ENCODE measurements at regions not wholly inside any gene's neighbourhood (a gene's known extent, or its start where the extent isn't known, plus 50 kb on each side); places are given as distances from the start of the nearest gene placed in this dataset.
A peak's percentile ranks its signal among the peaks of the same experiment; 100 is the strongest.

DNA sequence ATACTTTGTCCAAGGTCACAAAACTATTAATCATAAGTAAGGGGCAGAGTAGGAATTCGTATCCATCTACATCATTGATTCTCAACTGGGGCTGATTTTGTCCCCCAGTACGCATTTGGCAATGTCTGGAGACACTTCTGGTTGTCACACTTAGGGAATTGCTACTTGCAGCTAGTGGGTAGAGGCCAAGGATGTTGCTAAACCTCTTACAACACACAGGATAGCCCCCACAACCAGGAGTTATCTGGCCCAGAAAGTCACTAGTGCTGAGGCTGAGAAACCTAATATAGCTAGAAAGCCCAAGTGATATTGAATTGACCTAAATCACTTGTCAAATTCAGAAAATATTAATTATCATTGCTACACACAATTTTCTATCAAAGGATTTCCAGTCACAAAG lies 120.4 kb upstream of the ABCA1 start:
- Histone ChIP-seq H3K27ac (ENCODE audit: low read depth in 1 of 2, low read length in 2 of 2) (no peak overlapping the region), H3K9me3 (replicated peaks in 1 of 2; ENCODE audit: control insufficient read depth in 1 of 2, insufficient read depth in 1 of 2, low read length in 2 of 2) (no peaks in the 10 kb centered on the region), H4K20me1 (ENCODE audit: insufficient read depth, low read length) (no peaks in the 10 kb centered on the region), H3K4me3 (replicated peaks in 1 of 3; ENCODE audit: low read depth in 2 of 3, low read length in 3 of 3) (no peak overlapping the region), H3K9ac (ENCODE audit: insufficient read depth, low read length, poor library complexity, severe bottlenecking) (no peak overlapping the region), H3K4me2 (replicated peaks; ENCODE audit: extremely low read depth, low read length, poor library complexity, severe bottlenecking) (no peak overlapping the region), H3K79me2 (ENCODE audit: insufficient read depth, low read length) (no peaks in the 10 kb centered on the region), H3K27me3 (ENCODE audit: control insufficient read depth in 2 of 2, insufficient read depth in 2 of 2, low read length in 2 of 2) (no peaks in the 10 kb centered on the region), H3K4me1 (ENCODE audit: control insufficient read depth in 1 of 2, insufficient read depth in 2 of 2, low read length in 2 of 2) (peaks cover 26 to 31% of the 10 kb centered on the region in 2 donors), H3K36me3 (replicated peaks in 1 of 2; ENCODE audit: control insufficient read depth in 1 of 2, insufficient read depth in 2 of 2, low read length in 2 of 2) (no peaks in the 10 kb centered on the region), H2AFZ (ENCODE audit: insufficient read depth, low read depth, low read length, poor library complexity, severe bottlenecking) (no peak overlapping the region)
- TF ChIP-seq, protein P1, sequence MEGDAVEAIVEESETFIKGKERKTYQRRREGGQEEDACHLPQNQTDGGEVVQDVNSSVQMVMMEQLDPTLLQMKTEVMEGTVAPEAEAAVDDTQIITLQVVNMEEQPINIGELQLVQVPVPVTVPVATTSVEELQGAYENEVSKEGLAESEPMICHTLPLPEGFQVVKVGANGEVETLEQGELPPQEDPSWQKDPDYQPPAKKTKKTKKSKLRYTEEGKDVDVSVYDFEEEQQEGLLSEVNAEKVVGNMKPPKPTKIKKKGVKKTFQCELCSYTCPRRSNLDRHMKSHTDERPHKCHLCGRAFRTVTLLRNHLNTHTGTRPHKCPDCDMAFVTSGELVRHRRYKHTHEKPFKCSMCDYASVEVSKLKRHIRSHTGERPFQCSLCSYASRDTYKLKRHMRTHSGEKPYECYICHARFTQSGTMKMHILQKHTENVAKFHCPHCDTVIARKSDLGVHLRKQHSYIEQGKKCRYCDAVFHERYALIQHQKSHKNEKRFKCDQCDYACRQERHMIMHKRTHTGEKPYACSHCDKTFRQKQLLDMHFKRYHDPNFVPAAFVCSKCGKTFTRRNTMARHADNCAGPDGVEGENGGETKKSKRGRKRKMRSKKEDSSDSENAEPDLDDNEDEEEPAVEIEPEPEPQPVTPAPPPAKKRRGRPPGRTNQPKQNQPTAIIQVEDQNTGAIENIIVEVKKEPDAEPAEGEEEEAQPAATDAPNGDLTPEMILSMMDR (IDR thresholded peaks at IDR 0.05) = no peak
- H3K36me3 Mint-ChIP-seq = peaks cover 0 to 2% of the 10 kb centered on the region in 2 donors
- H3K27ac Mint-ChIP-seq = no peak overlapping the region
- peak in 1 of 3 donors; percentile 60 for DNase-seq
- no CpG with 5 or more reads among the region's 2 CpGs for WGBS (ENCODE audit: insufficient coverage)
- intact Hi-C loops (cut with micrococcal nuclease) = no loop called here
- no peak overlapping the region for H3K4me3 Mint-ChIP-seq
- peaks cover 27% of the 10 kb centered on the region for H3K4me1 Mint-ChIP-seq
- peaks cover 0 to 6% (median 0%) of the 10 kb centered on the region in 3 donors for H3K27me3 Mint-ChIP-seq (ENCODE audit: low read depth in 3 of 3)
- H3K9me3 Mint-ChIP-seq = no peaks in the 10 kb centered on the region

DNA sequence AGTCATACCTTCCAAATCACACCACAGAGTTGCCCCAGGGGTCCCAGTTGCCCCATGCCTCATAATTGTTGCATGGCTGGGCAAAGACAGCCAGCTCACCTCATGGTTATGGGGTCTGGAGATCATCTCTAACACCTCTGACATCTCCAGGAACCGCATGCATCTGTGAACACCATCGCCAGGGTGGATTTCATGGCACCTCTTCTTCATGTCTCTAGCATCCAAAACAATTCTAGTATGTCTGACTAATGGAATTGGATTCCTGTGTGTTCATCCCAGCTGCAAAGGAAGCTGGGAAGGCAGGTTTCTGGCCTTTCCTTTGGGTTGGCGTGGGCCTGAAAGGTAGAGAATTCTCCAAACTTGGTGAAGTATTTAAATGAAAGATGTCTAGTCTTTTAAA lies 122.3 kb upstream of the ABCA1 start:
- H2AFZ ChIP-seq (ENCODE audit: insufficient read depth, low read depth, low read length, poor library complexity, severe bottlenecking) = no peak overlapping the region
- H3K4me3 ChIP-seq (replicated peaks in 1 of 3; ENCODE audit: low read depth in 2 of 3, low read length in 3 of 3) = no peak overlapping the region
- intact Hi-C loops (cut with micrococcal nuclease) = loop anchor here (5.0 to 10.0 kb wide), 6 partner anchors 43 to 265 kb away; partner anchors contain the start of gene ABCA1 (in 1 of the 2)
- no peak overlapping the region for H3K9ac ChIP-seq (ENCODE audit: insufficient read depth, low read length, poor library complexity, severe bottlenecking)
- Mint-ChIP-seq H3K4me3 (no peak overlapping the region), H3K36me3 (peaks cover 2 to 4% of the 10 kb centered on the region in 2 donors), H3K4me1 (peaks cover 37% of the 10 kb centered on the region), H3K9me3 (no peaks in the 10 kb centered on the region), H3K27me3 (ENCODE audit: low read depth in 3 of 3) (peaks cover 0 to 7% (median 0%) of the 10 kb centered on the region in 3 donors), H3K27ac (peak overlapping the region in 2 of 7 donors; percentile 1 to 93)
- no peak overlapping the region for H3K4me2 ChIP-seq (replicated peaks; ENCODE audit: extremely low read depth, low read length, poor library complexity, severe bottlenecking)
- H4K20me1 ChIP-seq (ENCODE audit: insufficient read depth, low read length) = no peaks in the 10 kb centered on the region
- no peaks in the 10 kb centered on the region for H3K79me2 ChIP-seq (ENCODE audit: insufficient read depth, low read length)
- H3K36me3 ChIP-seq (replicated peaks in 1 of 2; ENCODE audit: control insufficient read depth in 1 of 2, insufficient read depth in 2 of 2, low read length in 2 of 2) = no peaks in the 10 kb centered on the region
- H3K9me3 ChIP-seq (replicated peaks in 1 of 2; ENCODE audit: control insufficient read depth in 1 of 2, insufficient read depth in 1 of 2, low read length in 2 of 2) = no peaks in the 10 kb centered on the region
- WGBS (ENCODE audit: insufficient coverage) = no CpG with 5 or more reads among the region's 3 CpGs
- H3K27me3 ChIP-seq (ENCODE audit: control insufficient read depth in 2 of 2, insufficient read depth in 2 of 2, low read length in 2 of 2) = no peaks in the 10 kb centered on the region
- no peak for DNase-seq
- H3K4me1 ChIP-seq (ENCODE audit: control insufficient read depth in 1 of 2, insufficient read depth in 2 of 2, low read length in 2 of 2) = peaks cover 34% of the 10 kb centered on the region in 2 donors
- no peak overlapping the region for H3K27ac ChIP-seq (ENCODE audit: low read depth in 1 of 2, low read length in 2 of 2)
- TF ChIP-seq, protein P1 (IDR thresholded peaks at IDR 0.05) = no peak

All from CD14-positive monocyte (primary cell).